PC-3 (cell line): ENCODE measurements at regions not wholly inside any gene's neighbourhood (a gene's known extent, or its start where the extent isn't known, plus 50 kb on each side); places are given as distances from the start of the nearest gene placed in this dataset.

Experiments
- ATAC-seq: fragments of 200-7000 bp; cut with Tn5 transposase; 2 replicates; pipeline ENCODE4 v1.9.1; 2020; ENCODE audit warnings: mild to moderate bottlenecking, moderate library complexity
- BruUV-seq: library from RNA; stranded (reverse); fragments of 400-500 nt; replicated peaks from 2 replicates; lab custom pipeline; 2021; lab: Mats Ljungman, UMichigan
- CTCF ChIA-PET: fragments of 300-600 bp; sonication (Branson Sonifier 250); formaldehyde crosslinking; loops from one replicate; lab custom pipeline; 2022; ENCODE audit warnings: antibody characterized with exemption; lab: Charles Lee
- POLR2A ChIA-PET: fragments of 300-600 bp; sonication (Branson Sonifier 250); formaldehyde crosslinking; loops from one replicate; lab custom pipeline; 2022; ENCODE audit warnings: antibody characterized with exemption; ENCODE audit not compliant: unreplicated experiment; lab: Charles Lee
- DNase-seq: peaks from one replicate; pipeline ENCODE4 v3.0.0-alpha.2; 2015
- H2AFZ ChIP-seq: fragments of 300-600 bp; sonication (generic); 2 replicates; pipeline ENCODE4 v1.6.0; 2016; ENCODE audit warnings: antibody characterized with exemption, low read length
- H3F3A ChIP-seq: fragments of 300-600 bp; sonication (generic); one replicate; pipeline ENCODE4 v1.6.0; 2017; ENCODE audit warnings: antibody characterized with exemption, low read length, control low read depth, mild to moderate bottlenecking; ENCODE audit not compliant: unreplicated experiment
- H3K27ac ChIP-seq: fragments of 300-600 bp; sonication (generic); 2 replicates; pipeline ENCODE4 v1.5.1; 2016; ENCODE audit warnings: mild to moderate bottlenecking, low read length
- H3K27me3 ChIP-seq: fragments of 300-600 bp; sonication (generic); 2 replicates; pipeline ENCODE4 v1.6.1; 2016; ENCODE audit warnings: low read length, mixed read lengths
- H3K36me3 ChIP-seq: fragments of 300-600 bp; sonication (generic); 2 replicates; pipeline ENCODE4 v1.6.1; 2016; ENCODE audit warnings: low read depth, mixed run types, low read length, mixed read lengths
- H3K4me1 ChIP-seq: fragments of 300-600 bp; sonication (generic); 2 replicates; pipeline ENCODE4 v1.5.1; 2016; ENCODE audit warnings: low read length; ENCODE audit not compliant: insufficient read depth
- H3K4me2 ChIP-seq: fragments of 300-600 bp; sonication (generic); 2 replicates; pipeline ENCODE4 v1.6.0; 2016; ENCODE audit warnings: low read length
- H3K4me3 ChIP-seq: fragments of 300-600 bp; sonication (generic); 2 replicates; pipeline ENCODE4 v1.5.1; 2016; ENCODE audit warnings: mild to moderate bottlenecking, low read length, mixed read lengths
- H3K79me2 ChIP-seq: fragments of 300-600 bp; sonication (generic); 2 replicates; pipeline ENCODE4 v1.6.1; 2017; ENCODE audit warnings: low read length, mixed read lengths
- H3K9ac ChIP-seq: fragments of 300-600 bp; sonication (generic); 2 replicates; pipeline ENCODE4 v1.6.0; 2016; ENCODE audit warnings: mild to moderate bottlenecking, low read length
- H3K9me2 ChIP-seq: fragments of 300-600 bp; sonication (generic); replicated peaks from 2 replicates; pipeline ENCODE4 v1.6.1; 2016; ENCODE audit warnings: mixed run types, low read length, mixed read lengths
- H3K9me3 ChIP-seq: fragments of 300-600 bp; sonication (generic); 2 replicates; pipeline ENCODE4 v1.6.1; 2016; ENCODE audit warnings: low read length, mixed read lengths
- H4K20me1 ChIP-seq: fragments of 300-600 bp; sonication (generic); 2 replicates; pipeline ENCODE4 v1.6.1; 2016; ENCODE audit warnings: low read length, mixed read lengths
- EZH2 ChIP-seq: fragments of 300-600 bp; sonication (generic); IDR thresholded peaks from one replicate; pipeline ENCODE4 v1.6.1; 2017; ENCODE audit warnings: antibody characterized with exemption, mild to moderate bottlenecking, low read length; ENCODE audit not compliant: unreplicated experiment
- EZH2phosphoT487 ChIP-seq: fragments of 300-600 bp; sonication (generic); IDR thresholded peaks from 2 replicates; pipeline ENCODE4 v1.6.1; 2018; ENCODE audit warnings: mild to moderate bottlenecking, antibody characterized with exemption, low read length, borderline replicate concordance
- intact Hi-C: fragments of 100-400 bp; cut with micrococcal nuclease; formaldehyde crosslinking; loops from 2 replicates; pipeline ENCODE4 v1.9.0; 2023
- TF ChIP-seq, protein P1 (sequence below): fragments of 300-600 bp; sonication (generic); conservative IDR thresholded peaks from 2 replicates; pipeline ENCODE4 v1.5.1; 2017; ENCODE audit warnings: antibody characterized with exemption, low read depth, mild to moderate bottlenecking, low read length

GRCh38 chr2:168365094-168365621 lies 90.9 kb upstream of the CERS6 start:
- Histone ChIP-seq H3F3A (no peaks in the 10 kb centered on the region), H3K4me1 (no peaks in the 10 kb centered on the region), H4K20me1 (no peaks in the 10 kb centered on the region), H3K4me3 (no peak overlapping the region), H3K4me2 (no peak overlapping the region), H3K36me3 (no peaks in the 10 kb centered on the region), H3K27ac (no peak overlapping the region), H3K27me3 (no peaks in the 10 kb centered on the region), H3K79me2 (no peaks in the 10 kb centered on the region), H2AFZ (no peak overlapping the region), H3K9me3 (no peaks in the 10 kb centered on the region), H3K9ac (no peak overlapping the region), H3K9me2 (no peaks in the 10 kb centered on the region)
- DNase-seq (no peak), ATAC-seq (no peak)
- TF ChIP-seq EZH2phosphoT487 (no peak), EZH2 (no peak)
- TF ChIP-seq, protein P1, sequence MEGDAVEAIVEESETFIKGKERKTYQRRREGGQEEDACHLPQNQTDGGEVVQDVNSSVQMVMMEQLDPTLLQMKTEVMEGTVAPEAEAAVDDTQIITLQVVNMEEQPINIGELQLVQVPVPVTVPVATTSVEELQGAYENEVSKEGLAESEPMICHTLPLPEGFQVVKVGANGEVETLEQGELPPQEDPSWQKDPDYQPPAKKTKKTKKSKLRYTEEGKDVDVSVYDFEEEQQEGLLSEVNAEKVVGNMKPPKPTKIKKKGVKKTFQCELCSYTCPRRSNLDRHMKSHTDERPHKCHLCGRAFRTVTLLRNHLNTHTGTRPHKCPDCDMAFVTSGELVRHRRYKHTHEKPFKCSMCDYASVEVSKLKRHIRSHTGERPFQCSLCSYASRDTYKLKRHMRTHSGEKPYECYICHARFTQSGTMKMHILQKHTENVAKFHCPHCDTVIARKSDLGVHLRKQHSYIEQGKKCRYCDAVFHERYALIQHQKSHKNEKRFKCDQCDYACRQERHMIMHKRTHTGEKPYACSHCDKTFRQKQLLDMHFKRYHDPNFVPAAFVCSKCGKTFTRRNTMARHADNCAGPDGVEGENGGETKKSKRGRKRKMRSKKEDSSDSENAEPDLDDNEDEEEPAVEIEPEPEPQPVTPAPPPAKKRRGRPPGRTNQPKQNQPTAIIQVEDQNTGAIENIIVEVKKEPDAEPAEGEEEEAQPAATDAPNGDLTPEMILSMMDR: no peak
- intact Hi-C loops: no loop called here
- POLR2A ChIA-PET: no interaction called here
- no TSS peak for BruUV-seq
- CTCF ChIA-PET: no interaction called here

DNA sequence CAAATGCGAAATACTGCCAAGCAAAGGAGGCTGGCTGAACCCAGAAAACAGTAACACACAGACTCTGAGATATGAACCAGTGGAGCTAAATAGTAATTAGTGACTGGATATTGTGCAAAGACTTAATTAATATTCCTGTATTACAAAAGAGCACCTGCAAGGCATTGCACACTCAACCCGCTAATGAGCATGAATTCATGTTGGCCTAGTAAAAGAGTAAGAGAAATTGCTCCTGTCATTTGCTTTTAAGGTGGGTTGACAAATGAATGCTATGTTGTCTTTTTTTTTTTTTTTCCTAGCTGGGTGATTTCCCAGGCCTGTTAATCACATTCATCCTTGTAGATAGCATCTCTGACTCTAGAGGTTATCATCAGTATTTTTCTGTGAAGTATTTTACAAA lies 87.0 kb upstream of the CERS6 start:
- BruUV-seq: no TSS peak
- no peaks in the 10 kb centered on the region; the same call in 1 of the 2 replicates for H3K9me2 ChIP-seq
- DNase-seq (no peak), ATAC-seq (no peak)
- TF ChIP-seq EZH2: no peak
- no peak for TF ChIP-seq EZH2phosphoT487
- TF ChIP-seq, protein P1: no peak
- intact Hi-C loops: no loop called here
- no peak overlapping the region for H2AFZ ChIP-seq
- no peak overlapping the region for H3K4me3 ChIP-seq
- no peaks in the 10 kb centered on the region for H3K36me3 ChIP-seq
- H3K9me3 ChIP-seq: no peaks in the 10 kb centered on the region
- H3K27ac ChIP-seq: no peak overlapping the region
- H3K27me3 ChIP-seq: no peaks in the 10 kb centered on the region
- ChIA-PET CTCF (interaction anchor here (0.7 kb wide), 1 partner anchor 33 kb away, joined by 6 read pairs; no protein-coding TSS in a partner anchor), POLR2A (no interaction called here)
- no peaks in the 10 kb centered on the region for H3K79me2 ChIP-seq
- H3F3A ChIP-seq: no peaks in the 10 kb centered on the region
- no peak overlapping the region for H3K4me2 ChIP-seq
- H3K9ac ChIP-seq: no peak overlapping the region
- H4K20me1 ChIP-seq: no peaks in the 10 kb centered on the region
- H3K4me1 ChIP-seq: no peaks in the 10 kb centered on the region

DNA sequence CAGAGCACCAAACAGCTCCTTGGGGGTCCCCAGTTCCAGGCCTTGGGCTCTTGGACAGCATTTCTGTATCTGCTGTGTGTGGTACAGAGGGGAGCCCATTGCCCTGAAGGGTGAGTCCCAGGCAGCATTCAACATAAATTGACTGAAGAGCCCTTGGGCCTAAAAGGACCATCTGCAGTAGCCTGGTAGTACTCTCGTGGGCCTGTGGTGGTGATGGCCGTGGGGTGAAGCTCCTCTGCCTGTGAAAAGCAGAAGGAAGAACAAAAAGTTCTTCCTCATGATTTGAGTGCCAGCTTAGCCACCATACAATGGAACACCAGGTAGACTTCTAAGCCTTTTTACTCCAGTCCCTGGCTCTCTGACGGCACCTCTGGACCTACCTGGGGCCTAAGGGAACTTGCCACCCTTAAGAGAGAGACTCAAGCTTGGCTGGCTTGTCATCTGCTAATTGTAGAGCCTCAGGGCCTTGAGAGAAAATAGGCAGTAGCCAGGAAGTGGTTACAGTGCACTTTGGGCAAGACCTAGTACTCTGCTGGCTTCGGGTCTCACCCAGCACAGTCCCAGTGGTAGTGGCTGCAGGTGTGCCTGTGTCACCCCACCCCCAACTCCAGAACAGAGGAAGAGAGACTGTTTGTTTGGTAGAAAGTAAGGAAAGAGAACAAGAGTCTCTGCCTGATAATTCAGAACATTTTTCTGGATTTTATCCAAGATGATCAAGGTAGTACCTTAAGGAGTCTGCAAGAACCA lies 84.6 kb upstream of the CERS6 start:
- Histone ChIP-seq H3K9ac (no peak overlapping the region), H3K4me3 (no peak overlapping the region), H3K27me3 (no peaks in the 10 kb centered on the region), H3K36me3 (no peaks in the 10 kb centered on the region), H3F3A (no peaks in the 10 kb centered on the region), H3K79me2 (no peaks in the 10 kb centered on the region), H3K27ac (no peak overlapping the region), H4K20me1 (no peaks in the 10 kb centered on the region), H2AFZ (no peak overlapping the region), H3K9me3 (no peaks in the 10 kb centered on the region), H3K9me2 (no peaks in the 10 kb centered on the region; the same call in 1 of the 2 replicates), H3K4me1 (no peaks in the 10 kb centered on the region), H3K4me2 (no peak overlapping the region)
- DNase-seq (no peak), ATAC-seq (no peak)
- BruUV-seq: no TSS peak
- TF ChIP-seq EZH2phosphoT487: no peak
- TF ChIP-seq, protein P1: no peak
- no peak for TF ChIP-seq EZH2
- ChIA-PET POLR2A (no interaction called here), CTCF (no interaction called here)
- intact Hi-C loops: loop anchor here (10.0 kb wide), 1 partner anchor 313 kb away; no protein-coding TSS in a partner anchor
